HG03060 (cell line): ENCODE measurements at regions not wholly inside any gene's neighbourhood (a gene's known extent, or its start where the extent isn't known, plus 50 kb on each side); places are given as distances from the start of the nearest gene placed in this dataset.

Source experiments
- ATAC-seq: cut with Tn5 transposase; IDR thresholded peaks from one replicate; pipeline ENCODE4 v1.9.1; 2021; ENCODE audit warnings: low read depth, moderate number of reproducible peaks; ENCODE audit not compliant: unreplicated experiment

GRCh38 chr10:113285305-113285704 lies 267.5 kb upstream of the HABP2 start:
- no peak for ATAC-seq

- ATAC-seq, result no peak
These were observed 265.3 kb upstream of the HABP2 start for GRCh38 chr10:113287592-113287991.

GRCh38 chr10:113290137-113290536 lies 262.7 kb upstream of the HABP2 start:
- no peak for ATAC-seq

GRCh38 chr10:113291413-113291812 lies 261.4 kb upstream of the HABP2 start:
- no peak for ATAC-seq

- no peak for ATAC-seq
These were observed 260.8 kb upstream of the HABP2 start for GRCh38 chr10:113292086-113292485.

GRCh38 chr10:113292743-113293142 lies 260.1 kb upstream of the HABP2 start:
- no peak for ATAC-seq

GRCh38 chr10:113293167-113293566 lies 259.7 kb upstream of the HABP2 start:
- no peak for ATAC-seq

GRCh38 chr10:113294868-113295267 lies 258.0 kb upstream of the HABP2 start:
- ATAC-seq, result no peak

- no peak for ATAC-seq
These were observed 255.6 kb upstream of the HABP2 start for GRCh38 chr10:113297226-113297625.

GRCh38 chr10:113298616-113299015 lies 254.2 kb upstream of the HABP2 start:
- ATAC-seq, result no peak

- ATAC-seq, result no peak
These were observed 252.7 kb upstream of the HABP2 start for GRCh38 chr10:113300201-113300600.

- ATAC-seq, result peak; percentile 77
These were observed 252.2 kb upstream of the HABP2 start for GRCh38 chr10:113300617-113301016.

- ATAC-seq, result no peak
These were observed 251.4 kb upstream of the HABP2 start for GRCh38 chr10:113301342-113301984.

- ATAC-seq, result no peak
These were observed 250.8 kb upstream of the HABP2 start for GRCh38 chr10:113302062-113302461.

GRCh38 chr10:113303544-113304146 lies 249.2 kb upstream of the HABP2 start:
- ATAC-seq, result no peak

GRCh38 chr10:113304726-113305125 lies 248.1 kb upstream of the HABP2 start:
- no peak for ATAC-seq

- no peak for ATAC-seq
These were observed 247.0 kb upstream of the HABP2 start for GRCh38 chr10:113305871-113306270.

- ATAC-seq, result no peak
These were observed 243.1 kb upstream of the HABP2 start for GRCh38 chr10:113309791-113310190.

- no peak for ATAC-seq
These were observed 242.5 kb upstream of the HABP2 start for GRCh38 chr10:113310347-113310746.

- no peak for ATAC-seq
These were observed 239.7 kb upstream of the HABP2 start for GRCh38 chr10:113313048-113313602.

- no peak for ATAC-seq
These were observed 239.1 kb upstream of the HABP2 start for GRCh38 chr10:113313722-113314121.

GRCh38 chr10:113316506-113316905 lies 236.3 kb upstream of the HABP2 start:
- ATAC-seq, result no peak
